ENCODE measurements at regions not wholly inside any gene's neighbourhood (a gene's known extent, or its start where the extent isn't known, plus 50 kb on each side); places are given as distances from the start of the nearest gene placed in this dataset.
"Not testable (repeated sequence)": the region's sequence is repeated elsewhere in the genome, so short reads cannot be mapped to it uniquely, and the experiment has no call there.

GRCh38 chr18:25538175-25538922, 186.4 kb upstream of the ZNF521 start:
- no peak for DNase-seq
- intact Hi-C loops (cut with DNase I) = no loop called here
- H3K4me1 ChIP-seq (ENCODE audit: insufficient read depth) = peaks cover 2% of the 10 kb centered on the region
- H3K27me3 ChIP-seq = no peaks in the 10 kb centered on the region
- 91 to 92% (median 92%) methylated on average over 7 of the region's 7 CpGs for WGBS, 3 donors
- no peaks in the 10 kb centered on the region for H3K36me3 ChIP-seq
- H3K9me3 ChIP-seq = no peaks in the 10 kb centered on the region
- H3K27ac ChIP-seq = no peak overlapping the region
- H3K4me3 ChIP-seq = no peak overlapping the region
- no peak for TF ChIP-seq EP300 (IDR thresholded peaks at IDR 0.05)
- no peak for TF ChIP-seq POLR2A (IDR thresholded peaks at IDR 0.05)
- TF ChIP-seq CTCF (IDR thresholded peaks at IDR 0.05) = no peak

- H3K9me3 ChIP-seq = no peaks in the 10 kb centered on the region
- 71 to 98% (median 87%) methylated on average over 1 of the region's 1 CpG for WGBS, 3 donors
- DNase-seq = no peak
- H3K27me3 ChIP-seq = no peaks in the 10 kb centered on the region
- TF ChIP-seq POLR2A (IDR thresholded peaks at IDR 0.05) = no peak
- TF ChIP-seq EP300 (IDR thresholded peaks at IDR 0.05) = no peak
- TF ChIP-seq CTCF (IDR thresholded peaks at IDR 0.05) = no peak
- H3K4me3 ChIP-seq = no peak overlapping the region
- peaks cover 2% of the 10 kb centered on the region for H3K4me1 ChIP-seq (ENCODE audit: insufficient read depth)
- intact Hi-C loops (cut with DNase I) = no loop called here
- H3K36me3 ChIP-seq = no peaks in the 10 kb centered on the region
- H3K27ac ChIP-seq = no peak overlapping the region
These were observed 183.5 kb upstream of the ZNF521 start for GRCh38 chr18:25535495-25535894.

GRCh38 chr18:25534401-25534800, 182.4 kb upstream of the ZNF521 start:
- Histone ChIP-seq H3K36me3 (no peaks in the 10 kb centered on the region), H3K9me3 (no peaks in the 10 kb centered on the region), H3K4me3 (no peak overlapping the region), H3K4me1 (ENCODE audit: insufficient read depth) (peaks cover 2% of the 10 kb centered on the region), H3K27me3 (no peaks in the 10 kb centered on the region), H3K27ac (no peak overlapping the region)
- WGBS, 3 donors = 14 to 15% (median 15%) methylated on average over 1 of the region's 1 CpG
- intact Hi-C loops (cut with DNase I) = no loop called here
- TF ChIP-seq EP300 (IDR thresholded peaks at IDR 0.05) = no peak
- DNase-seq = no peak

- H3K27ac ChIP-seq = no peak overlapping the region
- no peaks in the 10 kb centered on the region for H3K27me3 ChIP-seq
- TF ChIP-seq EP300 (IDR thresholded peaks at IDR 0.05) (no peak), POLR2A (IDR thresholded peaks at IDR 0.05) (no peak), CTCF (IDR thresholded peaks at IDR 0.05) (no peak)
- no peak overlapping the region for H3K4me3 ChIP-seq
- no peak for DNase-seq
- H3K36me3 ChIP-seq = no peaks in the 10 kb centered on the region
- peaks cover 2% of the 10 kb centered on the region for H3K4me1 ChIP-seq (ENCODE audit: insufficient read depth)
- no peaks in the 10 kb centered on the region for H3K9me3 ChIP-seq
- WGBS, 3 donors = 94 to 96% (median 95%) methylated on average over 4 of the region's 4 CpGs
- intact Hi-C loops (cut with DNase I) = no loop called here
These were observed 181.3 kb upstream of the ZNF521 start for GRCh38 chr18:25533218-25533617.

GRCh38 chr18:25531207-25531606, 179.2 kb upstream of the ZNF521 start:
- intact Hi-C loops (cut with DNase I) = no loop called here
- no peak for TF ChIP-seq EP300 (IDR thresholded peaks at IDR 0.05)
- no peak for TF ChIP-seq POLR2A (IDR thresholded peaks at IDR 0.05)
- TF ChIP-seq CTCF (IDR thresholded peaks at IDR 0.05) = no peak
- Histone ChIP-seq H3K9me3 (no peaks in the 10 kb centered on the region), H3K27me3 (no peaks in the 10 kb centered on the region), H3K27ac (no peak overlapping the region), H3K36me3 (no peaks in the 10 kb centered on the region), H3K4me1 (ENCODE audit: insufficient read depth) (peaks cover 2% of the 10 kb centered on the region), H3K4me3 (no peak overlapping the region)
- no peak for DNase-seq
- 76 to 86% (median 80%) methylated on average over 3 of the region's 3 CpGs for WGBS, 3 donors

GRCh38 chr18:25525789-25526188, 173.8 kb upstream of the ZNF521 start:
- DNase-seq; H3K4me1 ChIP-seq (ENCODE audit: insufficient read depth); H3K36me3 ChIP-seq; H3K27ac ChIP-seq; H3K9me3 ChIP-seq; H3K4me3 ChIP-seq; H3K27me3 ChIP-seq; intact Hi-C loops (cut with DNase I): not testable (repeated sequence)
- WGBS, 3 donors = 86 to 90% (median 86%) methylated on average over 1 of the region's 1 CpG

Measured in ovary (tissue), 7 donors.